ENCODE measurements at regions not wholly inside any gene's neighbourhood (a gene's known extent, or its start where the extent isn't known, plus 50 kb on each side); places are given as distances from the start of the nearest gene placed in this dataset.

DNA sequence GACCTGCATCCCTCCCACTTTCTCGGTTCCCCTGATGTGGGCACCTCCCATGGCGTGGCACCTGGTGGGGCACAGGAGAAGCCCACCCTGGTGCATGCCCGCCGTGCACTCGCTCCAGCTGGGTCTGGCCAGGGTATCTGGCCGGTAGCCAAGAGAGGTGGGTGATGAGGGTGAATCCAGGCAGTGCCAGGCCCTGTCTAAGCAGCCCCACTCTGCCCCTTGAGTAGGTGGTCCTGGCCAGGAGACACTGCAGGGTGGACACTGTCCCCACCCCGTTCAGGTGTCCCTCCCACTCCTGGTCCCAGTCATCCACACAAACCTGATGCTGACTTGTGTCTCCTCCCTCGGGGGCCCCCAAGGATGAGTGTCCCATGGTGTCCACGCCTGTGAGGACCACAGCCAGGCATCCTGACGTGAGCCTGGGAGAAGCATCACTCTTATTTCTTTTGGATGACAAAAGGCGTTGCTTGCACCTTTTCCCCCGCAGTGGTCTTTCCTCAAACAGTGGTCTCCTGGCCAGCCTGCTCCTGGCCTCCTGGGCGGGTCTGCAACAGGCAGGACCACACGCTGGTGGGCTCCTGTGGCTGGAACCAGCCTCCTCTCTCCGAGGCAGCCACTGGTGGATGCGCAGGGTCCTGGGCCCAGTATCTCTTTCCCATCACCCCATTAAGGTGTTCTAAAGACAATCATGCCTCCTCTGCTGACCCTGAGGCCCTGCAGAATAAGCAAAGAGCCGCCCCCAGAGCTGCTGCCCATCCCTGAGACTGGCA lies 922.3 kb downstream of the BRD1 start:
- FAIRE-seq = no peak

DNA sequence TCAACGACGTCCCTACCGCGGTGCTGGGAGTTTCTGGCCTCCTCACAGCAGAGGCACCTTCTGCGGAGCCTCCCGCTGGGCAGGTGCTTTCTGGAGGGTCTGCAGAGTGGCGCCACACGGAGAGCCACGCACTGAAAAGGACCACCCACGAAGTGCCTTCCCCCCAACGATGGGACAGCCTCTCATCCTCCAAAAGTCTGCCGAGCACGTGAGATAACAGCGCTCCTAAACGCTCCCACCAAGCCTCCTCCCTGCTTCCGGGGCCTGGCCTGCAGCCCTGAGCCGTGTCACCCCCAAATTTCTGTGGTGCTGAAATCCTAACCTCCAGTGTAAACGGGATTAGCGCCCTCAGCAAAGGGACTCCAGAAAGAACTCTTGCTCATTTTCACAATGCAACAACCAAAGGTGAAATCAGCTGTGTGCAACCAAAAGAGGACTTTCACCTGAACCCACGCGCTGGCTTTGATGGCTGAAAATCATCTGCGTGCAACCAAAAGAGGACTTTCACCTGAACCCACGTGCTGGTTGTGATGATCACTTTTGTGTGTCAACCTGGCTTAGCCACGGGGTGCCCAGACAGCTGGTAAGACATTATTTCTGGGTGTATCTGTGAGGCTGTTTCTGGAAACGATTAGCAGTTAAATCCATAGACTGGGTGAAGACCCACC lies 924.6 kb downstream of the BRD1 start:
- no peak for FAIRE-seq

DNA sequence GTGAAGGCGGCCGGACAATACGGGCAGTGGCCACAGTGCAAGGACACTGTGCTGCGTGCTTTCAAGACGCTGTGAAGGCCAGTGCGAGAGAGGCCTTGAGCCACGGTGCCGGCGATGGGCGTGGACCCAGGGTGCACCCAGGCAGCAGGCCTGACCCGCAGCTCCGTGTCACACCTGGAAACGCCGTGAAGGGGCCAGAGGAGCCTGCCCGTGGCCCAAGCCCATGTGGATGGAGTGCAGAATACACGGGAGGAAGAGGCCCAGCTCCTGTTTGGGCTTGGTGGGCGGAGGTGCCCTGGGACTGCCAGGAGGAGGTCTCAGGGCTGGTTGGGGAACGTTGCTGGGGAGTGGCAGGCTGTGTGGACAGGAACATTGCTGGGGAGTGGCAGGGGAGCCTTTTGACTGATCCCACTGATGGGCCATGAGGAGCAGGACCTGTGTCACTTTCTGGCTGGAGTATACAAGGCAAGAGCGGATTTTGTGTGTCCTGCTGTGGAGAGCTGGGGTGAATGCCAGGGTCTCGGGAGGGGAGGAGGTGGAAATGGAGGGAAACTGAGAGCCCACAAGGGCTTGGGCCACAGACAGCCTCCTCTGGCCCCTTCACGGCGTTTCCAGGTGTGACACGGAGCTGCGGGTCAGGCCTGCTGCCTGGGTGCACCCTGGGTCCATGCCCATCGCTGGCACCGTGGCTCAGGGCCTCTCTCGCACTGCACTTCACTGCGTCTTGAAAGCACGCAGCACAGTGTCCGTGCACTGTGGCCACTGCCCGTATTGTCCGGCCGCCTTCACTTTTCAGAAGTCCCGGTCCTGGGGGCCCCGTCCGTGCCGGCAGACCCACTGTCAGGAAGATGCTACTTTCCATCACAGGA lies 925.4 kb downstream of the BRD1 start:
- no peak for FAIRE-seq

DNA sequence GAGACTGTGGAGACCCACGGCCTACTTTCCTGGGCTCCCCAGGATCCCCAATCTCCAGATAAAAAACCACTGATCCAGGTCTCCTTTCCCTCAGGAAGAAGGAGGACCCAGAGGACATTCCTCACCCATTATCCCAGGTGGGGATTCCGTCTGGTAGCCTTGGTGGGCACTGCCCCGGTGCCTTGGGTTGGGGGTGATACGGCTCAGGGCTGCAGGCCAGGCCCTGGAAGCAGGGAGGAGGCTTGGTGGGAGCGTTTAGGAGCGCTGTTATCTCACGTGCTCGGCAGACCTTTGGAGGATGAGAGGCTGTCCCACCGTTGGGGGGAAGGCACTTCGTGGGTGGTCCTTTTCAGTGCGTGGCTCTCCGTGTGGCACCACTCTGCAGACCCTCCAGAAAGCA lies 926.3 kb downstream of the BRD1 start:
- no peak for FAIRE-seq

DNA sequence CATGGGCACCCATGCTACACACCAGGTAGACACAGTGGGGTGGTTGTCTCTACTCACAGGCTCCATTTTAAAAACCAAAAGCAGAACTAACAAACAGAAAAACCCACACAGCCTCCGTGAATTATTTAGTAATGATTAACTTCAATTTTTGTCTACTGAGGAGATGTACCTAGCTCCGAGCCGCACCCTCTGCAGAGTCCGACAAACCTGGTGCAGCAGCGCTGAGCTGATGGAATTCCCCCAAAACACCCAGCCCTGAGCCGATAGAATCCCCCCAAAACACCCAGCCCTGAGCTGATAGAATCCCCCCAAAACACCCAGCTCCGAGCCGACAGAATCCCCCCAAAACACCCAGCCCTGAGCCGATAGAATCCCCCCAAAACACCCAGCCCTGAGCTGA lies 927.0 kb downstream of the BRD1 start:
- no peak for FAIRE-seq

DNA sequence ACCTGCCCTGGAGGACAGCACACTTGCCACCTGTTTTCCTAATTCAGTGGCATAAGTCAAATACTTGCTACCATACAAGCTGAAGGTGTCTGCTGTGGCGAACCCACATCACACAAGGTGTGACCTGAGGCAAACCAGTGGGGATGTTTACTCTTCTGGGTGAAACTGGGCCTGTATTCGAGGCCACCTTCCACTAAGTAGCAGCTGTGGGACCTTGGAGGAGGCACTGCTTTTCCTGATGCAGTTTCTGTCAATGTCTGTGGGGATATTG lies 927.4 kb downstream of the BRD1 start:
- no peak for FAIRE-seq

DNA sequence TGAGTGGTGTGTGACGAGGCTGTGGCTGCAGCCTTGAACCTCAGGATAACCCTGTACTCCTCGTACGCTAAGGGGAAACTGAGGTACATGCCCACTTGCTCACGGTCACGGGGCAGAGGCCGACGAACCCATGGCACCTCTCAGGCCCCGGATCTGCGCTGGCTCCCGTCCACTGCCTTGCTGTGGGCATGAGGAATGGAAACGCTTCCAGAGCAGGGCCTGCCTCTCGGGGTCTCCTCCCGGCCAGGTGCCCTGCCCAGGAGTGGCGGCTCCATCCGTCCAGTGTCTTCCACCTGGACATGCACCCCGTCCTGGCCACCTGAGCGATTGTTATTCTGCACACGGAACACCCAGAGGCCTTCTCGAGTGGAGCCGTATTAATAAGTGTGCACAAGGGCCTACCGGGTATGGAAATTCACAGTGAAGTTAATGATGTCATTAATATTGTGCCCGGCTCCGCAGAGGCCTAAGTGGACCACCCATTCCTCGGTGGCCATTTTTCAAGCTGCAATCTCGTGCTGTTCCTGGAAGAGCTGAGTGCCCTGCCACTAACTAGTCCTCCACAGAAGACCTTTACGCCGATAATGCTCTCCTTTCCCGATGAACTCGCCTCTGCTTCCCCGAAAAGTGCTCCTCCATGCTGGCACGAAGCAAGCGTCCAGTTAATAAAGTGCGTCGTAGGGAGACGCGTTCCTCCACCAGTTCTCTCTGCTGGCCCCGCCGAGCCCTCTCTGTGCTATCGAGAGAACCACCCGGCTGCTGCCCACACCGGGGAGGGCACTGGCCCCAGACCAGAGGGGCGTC lies 927.9 kb downstream of the BRD1 start:
- FAIRE-seq = no peak

DNA sequence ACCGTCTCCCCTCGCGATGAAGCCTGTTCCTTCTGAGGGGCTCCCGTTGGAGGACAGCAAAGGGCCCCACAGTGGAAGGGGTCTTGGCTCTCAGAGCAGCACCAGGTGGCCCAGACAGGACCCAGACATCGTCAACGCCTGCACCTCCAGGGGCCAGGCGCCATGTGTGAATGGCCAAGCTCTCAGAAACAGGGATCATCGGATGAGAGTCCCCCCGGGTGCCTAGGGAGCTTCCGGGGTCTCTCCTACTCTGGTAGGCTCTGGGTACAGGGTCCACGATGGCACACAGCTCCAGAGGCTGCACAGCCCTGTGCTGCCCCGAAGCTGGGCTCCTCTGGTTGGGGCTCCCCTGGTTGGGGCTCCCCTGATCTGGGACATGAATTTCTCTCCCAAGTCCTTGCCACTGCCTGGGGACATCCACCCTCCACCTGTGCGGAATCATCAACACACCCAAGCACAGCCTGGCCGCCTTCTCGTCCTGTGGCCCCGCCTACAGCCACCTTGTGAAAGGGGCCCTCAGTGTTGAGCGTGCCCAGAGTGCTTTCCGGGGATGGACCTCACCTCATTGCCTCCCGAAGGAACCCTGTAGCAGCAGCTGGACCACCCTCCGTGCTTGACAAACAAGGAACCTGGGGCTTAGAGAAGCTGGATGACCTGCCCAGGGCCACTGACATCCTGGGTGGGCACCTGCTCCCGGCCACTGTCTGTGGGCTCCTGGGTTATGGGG lies 929.0 kb downstream of the BRD1 start:
- no peak for FAIRE-seq

DNA sequence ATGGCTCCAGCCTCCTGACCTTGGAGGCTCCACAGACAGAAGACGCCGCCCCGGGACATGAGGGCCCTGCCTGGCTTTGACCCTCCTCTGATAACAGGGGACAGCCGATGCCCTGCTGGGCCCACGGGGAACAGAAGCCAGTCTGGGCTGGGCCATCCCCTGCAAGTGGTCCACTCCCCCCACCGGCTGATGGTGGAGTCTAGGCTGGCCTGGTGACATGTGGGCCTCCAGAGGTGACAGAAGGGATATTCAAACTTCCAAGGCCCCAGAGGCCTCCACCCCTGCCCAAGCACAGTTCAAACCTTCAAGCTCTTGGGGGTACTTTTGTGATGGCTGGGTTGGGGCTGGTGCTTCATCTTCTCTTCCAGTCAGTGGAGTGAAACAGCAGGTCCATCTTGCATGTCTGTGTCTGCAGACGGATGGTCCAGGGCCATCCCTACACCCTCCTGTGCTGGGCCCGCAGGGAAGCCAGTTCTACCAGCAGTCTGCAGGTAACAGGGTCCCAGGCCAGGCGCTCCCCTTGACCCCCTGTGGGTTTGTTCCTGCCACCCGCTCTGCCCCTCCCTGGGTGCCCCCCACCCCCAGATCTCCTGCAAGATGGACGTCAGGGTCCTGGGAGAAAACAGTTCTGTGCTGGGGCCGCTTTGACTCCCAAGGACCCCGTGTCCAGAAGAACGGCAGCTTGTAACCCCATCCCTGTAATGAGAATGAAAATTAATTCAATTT lies 929.9 kb downstream of the BRD1 start:
- FAIRE-seq = no peak

DNA sequence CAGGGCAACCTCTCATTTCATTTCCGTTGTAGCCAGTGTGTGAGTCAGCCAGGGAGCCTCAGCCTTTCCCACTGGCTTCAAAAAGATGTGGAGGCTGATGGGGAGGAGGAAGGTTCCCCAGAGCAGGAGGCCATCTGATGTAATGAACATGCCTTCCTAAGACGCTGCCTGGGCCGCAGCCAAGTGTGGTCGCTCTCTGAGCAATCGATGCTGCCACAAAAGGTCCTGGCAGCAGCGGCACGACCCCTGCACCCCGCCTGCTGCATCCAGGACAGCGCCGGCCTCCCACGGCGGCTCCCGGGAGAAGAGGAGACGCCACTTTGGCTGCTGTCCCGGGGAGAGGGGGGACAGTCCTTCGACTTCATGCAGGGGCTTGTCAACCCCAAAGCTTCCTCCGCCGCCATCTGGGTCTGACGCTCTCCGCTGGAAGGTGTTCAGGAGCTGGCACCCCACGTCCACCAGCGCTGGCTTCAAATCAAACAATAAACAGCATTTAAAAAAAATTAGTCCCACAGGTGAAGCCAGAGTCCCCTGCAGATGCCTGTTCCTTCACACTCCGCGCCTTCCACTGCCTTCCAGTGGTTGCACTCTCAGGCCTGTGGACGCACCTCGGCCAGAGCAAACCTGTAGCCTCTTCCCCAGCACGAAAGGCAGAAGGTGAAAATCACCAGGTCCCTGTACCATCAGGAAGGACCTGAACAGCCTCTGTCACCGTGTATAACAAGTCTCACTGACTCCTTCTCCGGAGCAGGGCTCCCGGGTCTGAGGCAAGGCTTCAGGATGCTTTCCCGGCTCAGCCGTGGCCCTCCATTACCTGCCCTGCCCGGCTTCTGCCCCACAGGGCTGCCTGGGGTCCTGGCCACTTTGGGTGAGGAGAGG lies 930.7 kb downstream of the BRD1 start:
- FAIRE-seq = no peak

DNA sequence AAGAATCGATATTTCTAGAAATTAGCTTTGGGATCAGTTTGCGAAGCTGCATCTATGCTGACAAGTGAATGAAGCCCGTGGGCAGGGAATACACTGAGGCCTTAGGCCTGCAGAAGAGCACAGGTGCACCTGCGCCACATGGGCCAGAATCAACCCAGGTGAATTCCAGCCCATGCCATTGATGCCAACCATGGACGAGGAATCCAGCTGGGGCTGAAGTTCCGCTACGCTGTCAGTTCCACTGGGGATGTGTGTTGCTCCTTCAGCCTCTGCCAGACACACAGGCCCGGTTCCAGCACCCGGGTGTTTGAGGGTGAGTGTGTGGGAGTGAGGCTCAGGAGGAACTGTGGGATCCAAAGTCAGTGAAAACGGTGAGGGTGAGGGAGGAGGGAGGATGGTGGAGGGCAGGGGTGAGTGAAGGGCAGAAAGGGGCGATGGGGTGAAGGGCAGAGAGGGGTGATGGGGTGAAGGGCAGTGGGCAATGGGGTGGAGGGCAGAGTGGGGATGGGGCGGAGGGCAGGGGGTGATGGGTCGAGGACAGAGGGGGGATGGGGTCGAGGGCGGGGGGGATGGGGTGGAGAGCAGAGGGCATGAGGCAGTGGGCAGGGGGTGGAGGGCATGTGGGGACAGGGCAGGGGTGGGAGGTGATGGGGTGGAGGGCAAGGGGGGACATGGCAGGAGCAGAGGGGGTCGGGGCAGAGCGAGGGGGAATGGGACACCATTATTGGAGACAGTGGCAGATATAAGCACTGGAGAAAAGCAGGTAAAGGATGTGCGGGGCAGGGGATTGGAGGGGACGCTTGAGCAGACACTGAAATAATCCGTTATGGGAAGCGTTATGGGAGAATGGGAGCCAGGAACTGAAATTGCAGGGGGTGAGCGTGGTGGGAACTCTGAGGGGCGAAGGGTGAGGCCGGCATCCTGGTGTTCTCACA lies 931.6 kb downstream of the BRD1 start:
- FAIRE-seq = no peak

DNA sequence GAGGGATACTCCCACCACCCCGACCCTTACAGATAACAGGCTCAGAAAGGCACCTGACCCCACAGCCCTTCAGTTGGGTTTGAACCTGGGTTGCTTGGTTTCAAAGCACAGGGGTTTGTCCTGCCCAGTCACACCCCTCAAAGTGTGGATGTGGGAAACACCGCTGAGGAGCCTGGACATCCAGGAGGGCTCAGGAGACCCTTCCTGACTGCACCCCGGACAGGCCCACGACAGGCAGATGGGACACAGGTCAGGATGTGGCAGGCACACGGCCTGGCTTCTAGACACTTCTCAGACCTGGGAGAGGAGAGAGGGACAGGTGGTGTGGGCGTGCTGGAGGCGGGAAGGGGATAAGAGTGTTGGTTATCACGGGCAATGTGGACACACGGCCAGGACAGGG lies 932.3 kb downstream of the BRD1 start:
- FAIRE-seq = no peak

DNA sequence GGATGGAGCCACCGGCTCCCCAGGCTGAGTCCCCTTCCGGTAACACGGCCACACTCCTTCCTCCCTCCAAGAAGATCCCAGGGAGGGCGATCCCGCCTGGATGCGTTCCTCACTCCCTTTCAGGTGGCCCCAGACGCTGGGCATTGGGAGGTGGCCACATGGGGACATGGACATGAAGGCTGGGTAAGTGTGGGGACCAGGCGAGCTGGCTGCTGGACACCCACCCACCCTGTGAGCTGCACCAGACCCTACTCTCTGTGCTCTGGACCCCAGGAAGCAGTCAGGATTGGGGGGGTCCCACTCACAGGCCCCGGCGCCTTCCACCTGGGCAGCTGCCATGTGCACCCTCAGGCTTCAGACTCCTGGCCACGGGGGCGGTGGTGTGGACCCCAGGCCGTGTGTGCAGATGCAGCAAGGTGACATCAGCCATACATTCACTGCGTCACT lies 932.8 kb downstream of the BRD1 start:
- no peak for FAIRE-seq

DNA sequence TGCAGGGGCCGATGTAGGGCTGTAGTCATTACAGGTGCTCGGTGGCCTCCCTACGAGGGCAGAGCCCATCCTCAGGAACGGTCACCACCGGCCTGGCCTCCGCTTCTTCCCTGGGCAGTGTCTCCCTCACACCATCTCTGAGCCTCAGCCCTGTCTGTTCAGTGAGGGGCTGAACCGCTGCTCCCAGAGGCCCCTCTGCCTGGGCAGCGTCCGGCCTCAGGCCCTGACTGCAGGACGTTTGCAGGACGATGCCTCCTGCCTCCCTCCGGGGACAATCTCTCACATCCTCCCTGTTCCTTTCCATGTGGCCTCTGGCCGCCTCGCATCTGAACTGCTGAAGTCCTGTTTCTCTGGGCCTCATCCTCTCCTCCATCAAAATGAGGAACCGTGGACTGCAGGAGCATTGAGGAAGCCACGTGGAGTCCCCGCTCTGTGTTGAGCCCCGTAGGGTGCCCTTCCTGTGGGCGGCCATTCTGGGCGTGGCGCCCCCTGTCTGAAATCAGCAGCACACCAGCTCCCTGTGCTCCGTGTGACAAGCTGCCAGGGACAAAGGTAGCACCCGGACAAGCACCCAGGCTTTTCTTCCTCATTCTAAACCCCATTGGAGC lies 933.5 kb downstream of the BRD1 start:
- no peak for FAIRE-seq

DNA sequence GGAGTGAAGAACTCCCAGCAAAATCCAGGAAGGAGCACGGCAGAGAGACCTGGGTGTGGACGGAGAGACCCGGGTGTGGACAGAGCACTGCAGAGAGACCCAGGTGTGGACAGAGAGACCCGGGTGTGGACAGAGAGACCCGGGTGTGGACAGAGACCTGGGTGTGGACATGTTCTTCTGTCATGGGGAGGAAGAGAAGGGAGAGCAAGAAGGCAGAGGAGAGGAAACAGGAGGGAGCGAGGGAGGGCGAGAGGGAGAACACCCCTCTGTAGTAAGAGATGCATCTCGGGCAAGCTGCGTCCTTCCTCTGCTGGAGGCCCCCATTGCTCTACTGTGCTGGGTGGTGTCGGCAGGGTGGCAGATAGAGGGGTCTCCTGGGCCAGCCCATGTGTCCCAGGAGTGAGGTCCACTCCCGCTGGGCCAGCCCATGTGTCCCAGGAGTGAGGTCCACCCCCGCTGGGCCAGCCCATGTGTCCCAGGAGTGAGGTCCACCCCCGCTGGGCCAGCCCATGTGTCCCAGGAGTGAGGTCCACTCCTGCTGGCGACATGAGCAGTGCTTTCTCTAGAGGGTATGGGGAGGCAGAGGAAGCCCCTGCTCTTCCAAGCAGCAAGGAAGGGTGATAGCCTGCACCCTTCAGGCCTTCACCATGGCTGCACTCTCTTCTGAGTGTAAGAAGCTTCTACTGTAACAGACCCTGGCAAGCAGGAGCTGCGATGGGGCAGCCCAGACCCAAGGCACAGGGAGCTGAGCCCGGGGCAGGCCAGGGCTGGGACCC lies 934.2 kb downstream of the BRD1 start:
- no peak for FAIRE-seq

DNA sequence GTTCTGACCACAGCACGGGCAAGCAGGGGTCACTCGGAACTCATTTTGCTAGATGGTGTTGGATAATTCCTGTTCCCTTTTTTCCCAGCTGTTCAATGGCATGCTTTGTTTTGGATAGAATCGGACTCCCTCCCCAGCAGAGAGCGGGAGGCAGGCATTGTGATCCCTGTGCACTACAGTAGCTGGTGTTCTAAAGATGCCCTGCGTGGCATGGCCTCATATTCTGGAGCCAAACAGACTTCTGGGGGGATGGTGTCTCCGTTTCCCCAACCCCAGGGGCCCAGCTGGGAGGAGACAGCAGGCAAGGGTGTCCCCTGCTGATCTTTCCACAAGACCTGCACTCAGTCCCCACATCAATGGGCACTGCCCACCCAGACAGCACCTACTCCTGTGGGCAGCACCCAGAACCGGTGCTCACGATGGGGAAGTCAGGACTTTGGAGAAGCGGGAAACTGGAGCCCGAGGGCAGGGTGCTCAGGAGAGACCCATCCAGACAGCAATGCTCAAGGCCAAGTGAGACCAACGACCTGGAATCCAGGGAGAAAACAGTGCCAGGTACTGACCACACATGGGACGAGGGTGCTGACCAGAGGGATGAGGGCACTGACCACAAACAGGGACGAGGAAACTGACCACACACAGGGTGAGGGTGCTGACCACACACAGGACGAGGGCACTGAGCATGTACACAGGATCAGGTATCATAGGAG lies 934.9 kb downstream of the BRD1 start:
- FAIRE-seq = no peak
